ENCODE measurements at regions not wholly inside any gene's neighbourhood (a gene's known extent, or its start where the extent isn't known, plus 50 kb on each side); places are given as distances from the start of the nearest gene placed in this dataset.

DNA sequence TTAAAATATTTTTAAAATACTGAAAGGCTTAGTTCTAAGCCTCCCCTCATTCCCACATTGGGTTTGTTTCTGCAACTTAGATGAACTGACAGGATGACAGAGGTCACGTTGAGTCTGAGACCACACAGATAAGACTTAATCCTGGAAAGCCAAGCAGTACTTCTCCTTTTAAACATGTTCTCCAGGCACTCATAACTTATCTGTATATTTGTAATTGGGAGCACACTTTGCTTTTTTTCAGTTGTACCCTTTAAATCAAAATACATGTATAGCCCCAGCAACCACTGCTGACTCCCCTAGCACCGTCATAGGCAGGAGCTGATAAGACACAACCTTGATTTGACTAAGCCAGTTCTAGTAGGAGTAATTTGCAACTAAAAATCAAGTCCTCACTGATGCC, 394.8 kb downstream of the PID1 start:
- no peak for TF ChIP-seq POLR2A (IDR thresholded peaks at IDR 0.05; ENCODE audit: low read length)
- TF ChIP-seq GATA1 (IDR thresholded peaks at IDR 0.05; ENCODE audit: low read depth, low read length): no peak
